Testis (tissue), 2 donors: ENCODE measurements at regions not wholly inside any gene's neighbourhood (a gene's known extent, or its start where the extent isn't known, plus 50 kb on each side); places are given as distances from the start of the nearest gene placed in this dataset.

ENCODE experiments used
- DNase-seq: peaks from one replicate; pipeline ENCODE4 v3.0.0-alpha.2; 2019
- H3K27ac ChIP-seq, 2 donors: fragments of 200-600 bp; sonication (generic); one replicate each; pipeline ENCODE4 v1.5.1; 2019
- H3K27me3 ChIP-seq: fragments of 200-600 bp; sonication (generic); one replicate; pipeline ENCODE4 v1.5.1; 2019
- H3K36me3 ChIP-seq: fragments of 200-600 bp; sonication (generic); one replicate; pipeline ENCODE4 v1.5.1; 2017; ENCODE audit warnings: low read depth; ENCODE audit errors: missing control alignments
- H3K4me1 ChIP-seq: fragments of 200-600 bp; sonication (generic); one replicate; pipeline ENCODE4 v1.5.1; 2019
- H3K4me3 ChIP-seq, 2 donors: fragments of 200-600 bp; sonication (generic); one replicate each; pipeline ENCODE4 v1.5.1; 2017 to 2019
- H3K9me3 ChIP-seq: fragments of 200-600 bp; sonication (generic); one replicate; pipeline ENCODE4 v1.5.1; 2017
- POLR2A ChIP-seq: fragments of 450-650 bp; IDR thresholded peaks from one replicate; pipeline ENCODE4 v1.6.1; 2017; ENCODE audit warnings: antibody characterized with exemption, mild to moderate bottlenecking, moderate library complexity
- WGBS, 2 donors: methylation state at CpG; one replicate each; pipeline ENCODE4 v1.1.5; 2018; 5-methylcytosine and 5-hydroxymethylcytosine counted together
- intact Hi-C: fragments of 100-400 bp; cut with DNase I; formaldehyde crosslinking; loops from one replicate; pipeline ENCODE4 v1.15.1; 2023; ENCODE audit warnings: low total_unique reads
- TF ChIP-seq, protein P1 (sequence below), 3 experiments: fragments of 450-650 bp in 2 of 3; fragments of 200-600 bp in 1 of 3; sonication (generic) in 1 of 3; IDR thresholded peaks; one replicate each; pipeline ENCODE4 v1.5.1; 2016 to 2019; ENCODE audit warnings: antibody characterized with exemption in 3 of 3, mild to moderate bottlenecking in 2 of 3, moderate library complexity in 1 of 3

- no peak for TF ChIP-seq POLR2A
- TF ChIP-seq, protein P1, sequence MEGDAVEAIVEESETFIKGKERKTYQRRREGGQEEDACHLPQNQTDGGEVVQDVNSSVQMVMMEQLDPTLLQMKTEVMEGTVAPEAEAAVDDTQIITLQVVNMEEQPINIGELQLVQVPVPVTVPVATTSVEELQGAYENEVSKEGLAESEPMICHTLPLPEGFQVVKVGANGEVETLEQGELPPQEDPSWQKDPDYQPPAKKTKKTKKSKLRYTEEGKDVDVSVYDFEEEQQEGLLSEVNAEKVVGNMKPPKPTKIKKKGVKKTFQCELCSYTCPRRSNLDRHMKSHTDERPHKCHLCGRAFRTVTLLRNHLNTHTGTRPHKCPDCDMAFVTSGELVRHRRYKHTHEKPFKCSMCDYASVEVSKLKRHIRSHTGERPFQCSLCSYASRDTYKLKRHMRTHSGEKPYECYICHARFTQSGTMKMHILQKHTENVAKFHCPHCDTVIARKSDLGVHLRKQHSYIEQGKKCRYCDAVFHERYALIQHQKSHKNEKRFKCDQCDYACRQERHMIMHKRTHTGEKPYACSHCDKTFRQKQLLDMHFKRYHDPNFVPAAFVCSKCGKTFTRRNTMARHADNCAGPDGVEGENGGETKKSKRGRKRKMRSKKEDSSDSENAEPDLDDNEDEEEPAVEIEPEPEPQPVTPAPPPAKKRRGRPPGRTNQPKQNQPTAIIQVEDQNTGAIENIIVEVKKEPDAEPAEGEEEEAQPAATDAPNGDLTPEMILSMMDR (IDR thresholded peaks at IDR 0.05), result no peak
- no peak overlapping the region for H3K4me3 ChIP-seq
- no peaks in the 10 kb centered on the region for H3K9me3 ChIP-seq
- no peaks in the 10 kb centered on the region for H3K27me3 ChIP-seq
- no peak for DNase-seq
- 94 to 95% methylated on average over 2 of the region's 2 CpGs for WGBS, 2 donors
- no peaks in the 10 kb centered on the region for H3K36me3 ChIP-seq
- no peaks in the 10 kb centered on the region for H3K4me1 ChIP-seq
- intact Hi-C loops, result no loop called here
- no peak overlapping the region for H3K27ac ChIP-seq
Observed at GRCh38 chr3:176767385-176767784, 429.9 kb downstream of the TBL1XR1 start.

- Histone ChIP-seq H3K36me3 (no peaks in the 10 kb centered on the region), H3K9me3 (no peaks in the 10 kb centered on the region), H3K4me3 (no peak overlapping the region), H3K27me3 (no peaks in the 10 kb centered on the region), H3K27ac (no peak overlapping the region), H3K4me1 (no peaks in the 10 kb centered on the region)
- TF ChIP-seq POLR2A, result no peak
- TF ChIP-seq, protein P1 (IDR thresholded peaks at IDR 0.05), result no peak
- 85 to 90% methylated on average over 1 of the region's 1 CpG for WGBS, 2 donors
- intact Hi-C loops, result no loop called here
- DNase-seq, result no peak
Observed at GRCh38 chr3:176766862-176767261, 430.4 kb downstream of the TBL1XR1 start.

GRCh38 chr3:176765382-176765900, 431.8 kb downstream of the TBL1XR1 start:
- Histone ChIP-seq H3K36me3 (no peaks in the 10 kb centered on the region), H3K4me3 (no peak overlapping the region), H3K27ac (no peak overlapping the region), H3K27me3 (no peaks in the 10 kb centered on the region), H3K9me3 (no peaks in the 10 kb centered on the region), H3K4me1 (no peaks in the 10 kb centered on the region)
- WGBS, 2 donors, result 92 to 93% methylated on average over 3 of the region's 3 CpGs
- intact Hi-C loops, result no loop called here
- no peak for DNase-seq
- no peak for TF ChIP-seq POLR2A
- TF ChIP-seq, protein P1 (IDR thresholded peaks at IDR 0.05), result no peak

- H3K27me3 ChIP-seq, result no peaks in the 10 kb centered on the region
- intact Hi-C loops, result no loop called here
Observed at GRCh38 chr3:176759815-176760506, 437.3 kb downstream of the TBL1XR1 start.

More at GRCh38 chr3:176759815-176760506, 437.3 kb downstream of the TBL1XR1 start:
- Histone ChIP-seq H3K9me3 (no peaks in the 10 kb centered on the region), H3K36me3 (no peaks in the 10 kb centered on the region), H3K4me1 (no peaks in the 10 kb centered on the region), H3K27ac (no peak overlapping the region), H3K4me3 (no peak overlapping the region)
- TF ChIP-seq, protein P1 (IDR thresholded peaks at IDR 0.05), result no peak
- TF ChIP-seq POLR2A, result no peak
- no peak for DNase-seq
